Ishikawa (cell line): ENCODE measurements at regions not wholly inside any gene's neighbourhood (a gene's known extent, or its start where the extent isn't known, plus 50 kb on each side); places are given as distances from the start of the nearest gene placed in this dataset.

Experiments
- CEBPB ChIP-seq: IDR thresholded peaks from 2 replicates; pipeline ENCODE4 v1.6.1; 2012
- CREB1 ChIP-seq: IDR thresholded peaks from 2 replicates; pipeline ENCODE4 v1.6.1; 2012; ENCODE audit warnings: low read depth
- EGR1 ChIP-seq: IDR thresholded peaks from 2 replicates; pipeline ENCODE4 v1.6.1; 2012
- EP300 ChIP-seq: IDR thresholded peaks from 2 replicates; pipeline ENCODE4 v1.6.1; 2012; ENCODE audit warnings: borderline replicate concordance
- FOXM1 ChIP-seq: IDR thresholded peaks from 2 replicates; pipeline ENCODE4 v1.6.1; 2012; ENCODE audit warnings: low read depth, borderline replicate concordance
- MAX ChIP-seq: IDR thresholded peaks from 2 replicates; pipeline ENCODE4 v1.6.1; 2012
- NFIC ChIP-seq: IDR thresholded peaks from 2 replicates; pipeline ENCODE4 v1.6.1; 2012
- RAD21 ChIP-seq: IDR thresholded peaks from 2 replicates; pipeline ENCODE4 v1.6.1; 2012; ENCODE audit warnings: low read depth
- TAF1 ChIP-seq: IDR thresholded peaks from 2 replicates; pipeline ENCODE4 v1.6.1; 2012; ENCODE audit warnings: low read depth, mild to moderate bottlenecking
- YY1 ChIP-seq: IDR thresholded peaks from 2 replicates; pipeline ENCODE4 v1.6.1; 2012; ENCODE audit warnings: low read depth
- TF ChIP-seq, protein P1 (sequence below): IDR thresholded peaks from 2 replicates; pipeline ENCODE4 v1.6.1; 2012; ENCODE audit warnings: low read depth, mild to moderate bottlenecking
- TF ChIP-seq, protein P2 (sequence below): IDR thresholded peaks from 2 replicates; pipeline ENCODE4 v1.6.1; 2012

- TF ChIP-seq FOXM1 (no peak), YY1 (no peak), TAF1 (no peak), EGR1 (no peak), EP300 (no peak), MAX (no peak), CREB1 (no peak), CEBPB (no peak), RAD21 (no peak), NFIC (no peak)
- TF ChIP-seq, protein P1, sequence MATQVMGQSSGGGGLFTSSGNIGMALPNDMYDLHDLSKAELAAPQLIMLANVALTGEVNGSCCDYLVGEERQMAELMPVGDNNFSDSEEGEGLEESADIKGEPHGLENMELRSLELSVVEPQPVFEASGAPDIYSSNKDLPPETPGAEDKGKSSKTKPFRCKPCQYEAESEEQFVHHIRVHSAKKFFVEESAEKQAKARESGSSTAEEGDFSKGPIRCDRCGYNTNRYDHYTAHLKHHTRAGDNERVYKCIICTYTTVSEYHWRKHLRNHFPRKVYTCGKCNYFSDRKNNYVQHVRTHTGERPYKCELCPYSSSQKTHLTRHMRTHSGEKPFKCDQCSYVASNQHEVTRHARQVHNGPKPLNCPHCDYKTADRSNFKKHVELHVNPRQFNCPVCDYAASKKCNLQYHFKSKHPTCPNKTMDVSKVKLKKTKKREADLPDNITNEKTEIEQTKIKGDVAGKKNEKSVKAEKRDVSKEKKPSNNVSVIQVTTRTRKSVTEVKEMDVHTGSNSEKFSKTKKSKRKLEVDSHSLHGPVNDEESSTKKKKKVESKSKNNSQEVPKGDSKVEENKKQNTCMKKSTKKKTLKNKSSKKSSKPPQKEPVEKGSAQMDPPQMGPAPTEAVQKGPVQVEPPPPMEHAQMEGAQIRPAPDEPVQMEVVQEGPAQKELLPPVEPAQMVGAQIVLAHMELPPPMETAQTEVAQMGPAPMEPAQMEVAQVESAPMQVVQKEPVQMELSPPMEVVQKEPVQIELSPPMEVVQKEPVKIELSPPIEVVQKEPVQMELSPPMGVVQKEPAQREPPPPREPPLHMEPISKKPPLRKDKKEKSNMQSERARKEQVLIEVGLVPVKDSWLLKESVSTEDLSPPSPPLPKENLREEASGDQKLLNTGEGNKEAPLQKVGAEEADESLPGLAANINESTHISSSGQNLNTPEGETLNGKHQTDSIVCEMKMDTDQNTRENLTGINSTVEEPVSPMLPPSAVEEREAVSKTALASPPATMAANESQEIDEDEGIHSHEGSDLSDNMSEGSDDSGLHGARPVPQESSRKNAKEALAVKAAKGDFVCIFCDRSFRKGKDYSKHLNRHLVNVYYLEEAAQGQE, result no peak
- TF ChIP-seq, protein P2, sequence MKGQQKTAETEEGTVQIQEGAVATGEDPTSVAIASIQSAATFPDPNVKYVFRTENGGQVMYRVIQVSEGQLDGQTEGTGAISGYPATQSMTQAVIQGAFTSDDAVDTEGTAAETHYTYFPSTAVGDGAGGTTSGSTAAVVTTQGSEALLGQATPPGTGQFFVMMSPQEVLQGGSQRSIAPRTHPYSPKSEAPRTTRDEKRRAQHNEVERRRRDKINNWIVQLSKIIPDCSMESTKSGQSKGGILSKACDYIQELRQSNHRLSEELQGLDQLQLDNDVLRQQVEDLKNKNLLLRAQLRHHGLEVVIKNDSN, result no peak
Observed at GRCh38 chr2:181751266-181752030, 71.1 kb upstream of the NEUROD1 start.
